ENCODE measurements at regions not wholly inside any gene's neighbourhood (a gene's known extent, or its start where the extent isn't known, plus 50 kb on each side); places are given as distances from the start of the nearest gene placed in this dataset.
A peak's percentile ranks its signal among the peaks of the same experiment; 100 is the strongest.
"Not testable (repeated sequence)": the region's sequence is repeated elsewhere in the genome, so short reads cannot be mapped to it uniquely, and the experiment has no call there.

DNA sequence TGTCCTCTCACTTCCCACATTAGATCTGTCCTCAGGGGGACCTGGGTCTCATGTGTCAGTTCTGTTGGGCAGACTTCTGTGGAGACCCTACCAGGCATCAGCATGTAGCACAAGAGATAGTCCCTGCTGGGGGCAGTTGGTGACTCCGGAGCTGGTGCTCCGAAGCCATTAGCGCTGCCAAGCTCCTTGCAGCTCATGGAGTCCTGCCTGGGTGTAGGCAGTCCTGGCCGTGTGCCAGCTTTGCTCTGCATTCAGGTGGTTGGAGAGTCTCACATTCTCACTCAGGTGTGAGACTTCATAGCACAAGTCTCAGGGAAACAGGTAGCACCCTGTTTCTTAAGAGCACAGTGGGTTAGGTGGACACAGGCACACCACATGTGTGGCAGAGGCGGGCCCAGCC is 202.3 kb downstream of the LIPI start:
- DNase-seq (ENCODE audit: low read depth): not testable (repeated sequence)

DNA sequence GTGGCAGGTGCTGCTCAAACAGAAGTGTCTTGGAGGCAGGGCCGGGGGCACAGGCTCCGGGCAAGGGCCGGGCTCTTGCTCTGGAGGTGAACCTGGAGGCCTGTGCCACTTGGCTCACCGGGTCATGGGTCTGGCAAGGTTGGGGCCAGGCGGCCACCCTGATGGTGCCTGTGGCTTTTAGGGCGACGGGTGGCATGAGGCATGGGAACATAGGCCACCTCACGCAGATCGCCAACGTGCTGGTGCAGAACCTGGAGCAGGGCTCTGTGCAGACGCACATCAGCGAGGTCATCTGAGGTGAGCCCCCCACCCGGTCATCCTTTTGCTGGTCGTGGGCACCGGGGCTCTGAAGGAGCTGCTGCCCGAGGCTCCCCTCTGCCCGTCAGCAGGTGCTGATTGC is 202.7 kb downstream of the LIPI start:
- not testable (repeated sequence) for DNase-seq (ENCODE audit: low read depth)

DNA sequence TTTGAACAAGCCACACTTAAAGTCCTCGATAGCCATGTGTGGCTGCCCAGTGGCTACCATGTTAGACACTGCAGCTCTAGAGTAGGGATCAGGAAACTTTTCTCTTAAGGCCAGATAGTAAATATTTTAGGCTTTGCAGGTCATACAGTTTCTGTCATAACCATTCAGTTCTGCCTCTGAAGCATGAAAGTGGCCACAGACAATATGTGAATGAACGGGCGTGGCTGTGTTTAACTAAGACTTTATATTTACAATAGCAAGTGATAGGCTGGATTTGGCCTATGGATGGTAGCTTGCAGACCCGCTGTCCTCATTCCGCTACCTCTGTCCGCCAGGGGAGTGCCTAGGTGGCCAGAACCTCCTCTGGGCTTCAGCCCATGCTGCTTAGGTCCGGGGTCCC is 204.6 kb downstream of the LIPI start:
- DNase-seq (ENCODE audit: low read depth): not testable (repeated sequence)

DNA sequence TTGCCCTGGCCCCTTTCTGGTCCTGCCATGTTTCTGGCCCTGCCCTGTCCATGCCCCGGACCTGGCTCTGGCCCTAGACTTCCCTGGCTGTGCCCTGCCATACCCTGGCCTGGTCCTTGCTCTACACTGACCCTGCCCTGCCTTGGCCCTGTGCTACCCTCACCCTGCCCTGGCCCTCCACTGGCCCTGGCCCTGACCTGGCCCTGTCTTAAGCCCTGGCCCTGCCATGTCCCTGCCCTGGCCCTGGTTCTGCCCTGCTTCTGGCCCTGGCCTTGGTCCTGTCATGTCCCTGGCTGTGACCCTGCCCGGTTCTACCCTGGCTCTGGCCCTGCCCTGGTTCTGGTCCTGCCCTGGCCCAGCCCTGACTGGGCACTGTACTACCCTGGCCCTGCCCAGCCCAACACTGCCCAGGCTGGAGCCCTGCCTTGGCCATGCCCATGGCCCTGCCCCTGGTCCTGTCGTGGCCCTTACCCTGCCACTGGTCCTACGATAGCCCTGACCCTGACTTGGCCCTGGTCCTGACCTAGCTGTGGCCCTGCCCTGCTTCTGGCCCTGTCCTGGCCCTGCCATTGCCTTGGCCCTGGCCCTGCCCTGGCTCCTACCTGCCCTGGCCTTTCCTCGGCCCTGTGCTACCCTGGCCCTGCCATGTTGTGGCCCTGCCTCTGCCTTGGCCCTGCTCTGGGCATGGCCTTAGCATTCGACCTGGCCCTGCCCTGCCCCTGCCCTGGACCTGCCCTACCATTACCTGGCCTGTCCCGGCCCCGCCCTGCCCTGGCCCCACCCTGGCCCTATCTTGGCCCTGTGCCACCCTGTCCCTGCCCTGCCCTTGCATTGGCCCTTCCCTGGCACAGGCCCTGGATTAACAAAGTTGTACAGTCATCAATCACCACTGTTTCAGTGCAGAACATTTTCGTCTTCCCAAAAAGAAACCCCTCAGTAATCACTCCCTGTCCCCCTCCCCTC is 223.5 kb downstream of the LIPI start:
- DNase-seq (ENCODE audit: low read depth): not testable (repeated sequence)

DNA sequence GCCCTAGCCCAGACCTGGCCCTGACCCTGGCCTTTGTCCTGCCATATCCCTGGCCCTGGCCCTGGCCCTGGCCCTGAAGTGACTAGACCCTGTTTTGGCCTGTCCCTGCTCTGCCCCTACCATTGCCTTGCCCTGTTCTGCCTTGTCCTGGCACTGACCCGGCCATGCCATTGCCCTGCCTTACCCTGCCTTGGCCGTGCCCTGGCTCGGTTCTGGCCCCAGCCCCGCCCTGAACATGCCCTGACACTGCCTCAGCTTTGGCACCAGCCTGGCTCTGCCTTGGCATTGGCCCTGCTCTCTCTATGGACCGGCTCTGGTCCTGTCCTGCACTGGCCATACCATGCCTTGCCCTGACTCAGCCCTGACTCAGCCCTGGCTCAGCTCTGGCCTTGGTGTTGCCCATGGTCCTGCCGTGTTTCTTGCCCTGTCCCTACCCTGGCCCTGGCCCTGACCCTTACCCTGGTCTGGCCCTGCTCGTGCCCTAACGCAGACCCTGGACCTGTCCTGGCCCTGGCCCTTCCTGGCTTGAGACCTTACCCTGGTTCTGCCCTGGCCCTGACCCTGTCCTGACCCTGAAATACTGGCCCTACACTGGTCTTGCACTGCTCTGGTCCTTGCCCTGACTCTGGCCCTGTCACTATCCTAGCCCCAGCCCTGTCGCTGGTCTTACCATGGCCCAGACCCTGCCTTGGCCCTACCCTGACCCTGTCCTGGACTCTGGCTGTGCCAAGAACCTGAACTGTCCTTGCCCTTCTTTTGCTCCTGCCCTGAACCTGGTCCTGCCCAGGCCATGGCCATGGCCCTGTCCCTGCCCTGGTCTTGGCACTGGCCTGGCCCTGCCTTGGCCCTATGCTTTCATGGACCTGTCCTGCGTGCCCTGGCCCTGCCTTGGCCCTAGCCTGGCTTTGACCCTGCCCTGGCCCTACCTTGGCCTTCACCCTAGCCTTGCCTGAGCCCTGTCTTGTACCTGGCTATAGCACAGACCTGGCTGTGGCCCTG is 224.6 kb downstream of the LIPI start:
- not testable (repeated sequence) for DNase-seq (ENCODE audit: low read depth)

DNA sequence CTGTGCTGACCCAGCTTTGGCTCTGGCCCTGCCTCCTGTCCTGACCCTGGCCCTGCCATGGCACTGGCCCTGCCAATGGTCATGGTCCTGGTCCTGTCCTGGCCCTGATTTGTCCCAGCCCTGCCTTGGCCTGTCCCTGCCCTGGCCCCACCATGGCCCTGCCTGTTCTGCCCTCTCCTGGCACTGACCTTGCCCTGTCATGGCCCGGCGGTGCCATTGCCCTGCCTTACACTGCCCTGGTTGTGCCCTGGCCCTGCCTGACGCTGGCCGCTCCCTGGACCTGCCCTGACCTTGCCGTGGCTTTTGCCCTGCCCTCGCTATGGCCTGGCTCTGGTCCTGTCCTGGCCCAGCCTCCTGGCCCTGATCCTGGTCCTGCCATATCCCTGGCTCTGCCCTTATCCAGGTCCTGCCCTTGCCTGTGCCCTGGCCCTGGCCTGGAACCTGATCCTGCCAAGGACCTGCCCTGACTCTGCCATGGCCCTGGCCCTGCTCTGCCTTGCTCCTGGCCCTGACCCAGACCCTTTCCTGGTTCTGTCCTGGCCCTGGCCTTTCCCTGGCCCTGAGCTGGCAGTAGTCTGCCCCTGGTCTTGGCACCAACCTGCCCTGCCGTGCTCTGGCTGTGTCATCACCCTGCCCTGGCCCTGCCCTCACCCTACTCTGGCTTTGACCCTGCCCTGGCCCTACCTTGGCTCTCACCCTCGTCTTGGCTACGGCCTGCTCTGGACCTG is 225.5 kb downstream of the LIPI start:
- not testable (repeated sequence) for DNase-seq (ENCODE audit: low read depth)

DNA sequence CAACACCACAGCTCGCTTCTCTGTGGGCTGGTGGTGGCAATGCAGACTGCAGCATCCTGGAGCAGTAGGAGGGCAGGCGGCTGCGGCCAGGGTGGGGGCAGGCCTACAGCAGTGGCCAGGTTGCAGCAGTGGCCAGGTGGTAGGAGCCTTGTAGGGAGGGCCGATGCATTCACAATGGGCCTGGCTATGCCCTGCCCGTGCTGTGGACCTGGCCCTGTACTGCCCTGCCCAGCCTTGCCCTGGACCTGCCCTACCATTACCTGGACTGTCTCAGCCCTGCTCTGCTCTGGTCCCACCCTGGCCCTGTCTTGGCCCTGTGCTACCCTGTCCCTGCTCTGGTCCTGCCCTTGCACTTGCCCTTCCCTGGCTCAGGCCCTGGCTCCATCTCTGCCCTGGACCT is 226.0 kb downstream of the LIPI start:
- DNase-seq (ENCODE audit: low read depth): not testable (repeated sequence)

DNA sequence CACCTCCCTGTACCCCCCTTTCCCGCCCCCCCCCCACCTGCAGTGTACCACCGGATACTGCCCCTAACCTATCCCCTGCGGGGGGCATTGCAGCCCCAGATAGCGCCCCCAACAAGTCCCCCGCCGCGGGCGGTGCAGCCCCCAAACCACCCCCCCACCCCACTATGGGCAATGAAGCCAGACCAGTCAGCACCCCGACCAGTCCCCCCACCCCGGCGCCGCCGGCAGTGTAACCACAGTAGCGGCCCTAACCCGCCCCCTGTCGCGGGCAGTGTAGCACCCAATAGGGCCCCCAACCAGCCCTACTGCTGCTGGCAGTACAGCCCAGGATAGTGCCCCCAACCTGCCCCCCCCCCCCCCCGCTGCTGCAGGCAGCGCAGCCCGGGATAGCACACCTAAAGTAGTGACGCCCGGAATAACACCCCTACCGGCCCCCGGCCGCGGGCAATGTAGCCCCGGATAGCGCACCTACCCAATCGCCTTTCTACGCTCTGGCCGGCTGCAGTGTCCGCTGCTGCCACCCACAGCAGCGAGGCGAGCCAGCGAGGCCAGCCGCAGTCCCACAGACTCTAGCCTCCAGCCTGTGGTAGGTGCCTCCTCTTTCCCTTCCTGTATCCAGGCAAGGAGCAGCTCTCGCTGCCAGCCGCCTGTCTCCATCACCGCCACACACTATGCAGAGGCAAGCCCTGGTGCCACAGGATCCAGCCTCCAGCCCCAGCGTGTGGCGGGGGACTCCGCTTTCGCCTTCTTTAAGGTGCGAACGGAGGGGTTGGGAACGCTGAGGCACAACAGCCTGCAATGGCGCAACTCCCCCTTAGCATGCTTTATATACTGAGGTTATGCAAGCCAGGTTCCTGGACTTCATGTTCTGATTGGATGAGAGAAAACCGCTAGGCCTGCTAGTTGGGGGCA is 229.3 kb downstream of the LIPI start:
- DNase-seq (ENCODE audit: low read depth): not testable (repeated sequence)

DNA sequence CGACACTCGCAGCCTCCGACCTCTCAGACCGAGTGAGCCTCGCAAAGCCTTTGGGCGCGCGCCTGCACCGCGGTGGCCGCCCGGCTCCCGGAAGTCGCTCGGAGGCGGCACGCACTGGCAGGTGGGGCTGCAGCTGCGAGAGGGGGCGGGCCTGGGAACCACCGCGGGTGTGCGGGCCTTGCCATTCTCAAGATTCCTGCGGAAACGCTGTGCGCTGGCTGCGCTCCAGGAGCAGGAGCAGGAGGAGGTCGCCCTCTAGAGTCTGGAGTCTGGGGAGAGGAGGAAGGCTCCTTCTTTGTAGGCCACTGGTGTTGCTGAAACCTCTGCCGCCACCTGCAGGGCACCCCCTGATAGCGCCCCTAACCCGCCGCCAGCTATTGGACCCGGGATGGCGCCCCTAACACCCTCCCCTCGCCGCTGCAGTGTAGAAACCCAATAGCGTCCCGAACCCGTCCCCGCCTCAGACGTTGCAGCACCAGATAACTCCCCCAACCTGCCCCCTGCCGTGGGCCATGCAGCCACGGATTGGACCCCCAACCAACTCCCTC is 230.6 kb downstream of the LIPI start:
- peak; percentile 53 for DNase-seq (ENCODE audit: low read depth)

DNA sequence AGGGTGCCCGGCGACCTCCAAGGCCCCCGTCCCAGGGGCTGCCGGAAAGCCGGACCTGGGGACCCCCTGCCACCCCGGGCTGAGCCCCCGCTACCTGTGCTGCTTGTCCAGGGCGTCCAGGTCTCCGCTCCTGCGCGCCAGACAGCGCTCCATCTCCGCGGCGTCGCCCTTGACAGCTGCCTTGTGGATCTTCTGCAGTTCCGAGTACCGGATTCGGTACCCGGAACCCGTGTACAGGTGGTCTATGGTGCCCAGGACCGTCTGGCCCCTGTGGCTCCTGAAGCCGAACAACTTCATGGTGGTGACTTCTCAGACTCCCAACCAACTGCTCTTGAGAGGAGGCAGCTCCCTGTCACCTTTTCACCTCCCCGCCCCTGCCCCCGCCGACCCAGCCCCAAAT is 231.1 kb downstream of the LIPI start:
- not testable (repeated sequence) for DNase-seq (ENCODE audit: low read depth)

DNA sequence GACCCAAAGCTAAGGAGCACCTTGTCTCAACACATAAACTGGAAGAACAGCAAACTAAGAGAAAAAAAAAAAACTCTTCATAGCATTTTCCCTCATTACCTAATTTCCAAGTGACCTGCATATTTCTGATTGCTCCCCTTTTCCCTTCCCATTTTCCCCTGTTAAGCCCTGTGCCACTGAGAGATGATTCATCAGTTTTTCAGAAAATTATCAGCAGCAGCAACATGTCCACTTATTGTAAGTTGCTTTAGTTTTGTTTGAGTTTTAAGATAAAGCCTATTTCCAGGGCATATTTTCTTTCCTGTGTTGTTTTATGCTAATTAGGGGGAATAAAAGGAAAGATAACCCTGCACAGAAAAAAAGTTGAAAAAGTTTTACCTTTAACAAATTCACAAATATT is 236.2 kb downstream of the LIPI start:
- not testable (repeated sequence) for DNase-seq (ENCODE audit: low read depth)

DNA sequence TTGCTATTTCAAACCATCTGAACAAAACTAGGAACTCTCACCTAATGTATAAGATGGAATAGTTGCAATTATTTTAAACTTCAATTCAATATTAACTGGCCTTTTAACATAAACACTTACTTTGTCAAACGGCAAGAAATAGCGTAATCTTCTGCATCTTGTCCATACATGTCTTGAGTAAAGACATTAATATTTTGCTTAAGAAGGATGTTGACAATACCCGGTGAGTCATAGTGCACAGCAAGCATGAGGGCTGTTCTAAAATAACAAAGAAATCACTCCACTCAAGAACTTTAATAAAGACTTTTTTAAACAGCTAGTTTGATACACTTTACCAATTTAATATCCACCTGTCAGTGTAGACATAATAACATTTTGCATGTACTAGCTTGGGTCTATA is 240.9 kb downstream of the LIPI start:
- not testable (repeated sequence) for DNase-seq (ENCODE audit: low read depth)

DNA sequence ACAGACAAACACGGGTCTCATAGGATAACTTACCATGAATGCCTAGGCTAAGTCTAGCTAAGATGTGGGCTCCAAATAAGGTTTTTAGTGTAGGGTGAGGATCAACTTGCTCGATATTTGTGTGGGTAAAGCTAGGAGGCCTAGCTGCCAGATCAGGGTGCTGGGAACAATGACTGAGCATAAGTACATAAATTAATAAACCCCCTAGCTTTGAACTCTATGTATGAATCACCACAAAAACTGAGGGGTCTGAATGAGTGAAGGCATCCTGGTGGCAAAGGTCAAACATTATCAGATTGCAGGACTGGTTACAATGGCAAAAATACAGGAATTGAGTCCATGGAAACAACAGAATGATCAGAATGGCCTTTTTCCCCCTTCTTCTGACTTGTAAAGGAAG is 241.8 kb downstream of the LIPI start:
- DNase-seq (ENCODE audit: low read depth): not testable (repeated sequence)

DNA sequence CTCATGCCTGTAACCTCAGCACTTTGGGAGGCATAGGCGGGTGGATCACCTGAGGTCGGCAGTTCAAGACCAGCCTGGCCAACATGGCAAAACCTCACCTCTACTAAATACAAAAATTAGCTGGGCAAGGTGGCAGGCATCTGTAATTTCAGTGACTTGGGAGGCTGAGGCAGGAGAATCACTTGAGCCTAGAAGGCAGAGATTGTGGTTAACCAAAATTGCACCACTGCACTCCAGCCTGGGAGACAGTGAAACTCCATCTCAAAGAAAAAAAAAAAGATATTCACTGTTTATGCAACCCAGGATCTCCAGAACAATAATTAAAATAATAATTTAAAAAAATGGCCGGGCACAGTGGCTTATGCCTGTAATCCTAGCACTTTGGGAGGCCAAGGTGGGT is 247.5 kb downstream of the LIPI start:
- not testable (repeated sequence) for DNase-seq (ENCODE audit: low read depth)

DNA sequence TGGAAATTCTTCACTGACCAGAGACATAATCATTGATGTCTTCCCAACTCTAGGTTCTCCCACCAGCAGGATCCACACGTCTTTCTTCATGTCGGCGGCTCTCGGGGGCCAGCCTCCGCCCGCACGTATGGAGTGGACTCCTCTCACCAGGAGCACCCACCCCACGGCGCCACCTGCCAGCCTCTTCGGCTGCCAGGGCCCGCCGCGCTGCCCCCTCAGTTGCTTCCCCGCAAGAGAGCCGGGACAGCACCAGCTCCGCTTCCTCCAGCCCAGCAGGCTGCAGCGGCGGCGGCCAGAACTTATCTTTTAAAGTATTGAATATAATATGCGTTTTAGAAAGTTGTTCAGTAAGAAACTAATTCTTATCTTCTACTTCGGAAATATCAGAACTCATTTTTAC is 273.5 kb downstream of the LIPI start:
- no peak for DNase-seq (ENCODE audit: low read depth)

DNA sequence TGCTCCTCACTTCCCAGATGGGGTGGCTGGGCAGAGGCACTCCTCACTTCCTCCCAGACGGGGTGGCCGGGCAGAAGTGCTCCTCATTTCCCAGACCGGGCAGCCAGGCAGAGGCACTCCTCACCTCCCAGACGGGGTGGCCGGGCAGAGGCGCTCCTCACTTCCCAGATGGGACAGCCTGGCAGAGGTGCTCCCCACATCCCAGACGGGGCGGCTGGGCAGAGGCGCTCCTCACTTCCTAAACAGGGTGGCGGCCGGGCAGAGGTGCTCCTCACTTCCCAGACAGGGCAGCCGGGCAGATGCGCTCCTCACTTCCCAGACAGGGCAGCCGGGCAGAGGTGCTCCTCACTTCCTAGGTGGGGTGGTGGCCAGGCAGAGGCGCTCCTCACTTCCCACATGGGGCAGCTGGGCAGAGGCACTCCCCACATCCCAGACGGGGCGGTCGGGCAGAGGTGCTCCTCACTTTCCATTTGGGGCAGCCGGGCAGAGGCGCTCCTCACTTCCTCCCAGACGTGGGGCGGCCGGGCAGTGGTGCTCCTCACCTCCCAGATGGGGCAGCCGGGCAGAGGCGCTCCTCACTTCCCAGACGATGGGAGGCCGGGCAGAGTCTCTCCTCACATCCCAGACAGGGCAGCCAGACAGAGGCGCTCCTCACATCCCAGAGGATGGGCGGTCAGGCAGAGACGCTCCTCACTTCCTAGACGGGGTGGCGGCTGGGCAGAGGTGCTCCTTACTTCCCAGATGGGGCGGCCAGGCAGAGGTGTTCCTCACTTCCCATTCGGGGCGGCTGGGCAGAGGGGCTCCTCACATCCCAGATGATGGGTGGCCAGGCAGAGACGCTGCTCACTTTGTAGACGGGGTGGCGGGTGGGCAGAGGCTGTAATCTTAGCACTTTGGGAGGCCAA is 274.5 kb downstream of the LIPI start:
- DNase-seq (ENCODE audit: low read depth): not testable (repeated sequence)

DNA sequence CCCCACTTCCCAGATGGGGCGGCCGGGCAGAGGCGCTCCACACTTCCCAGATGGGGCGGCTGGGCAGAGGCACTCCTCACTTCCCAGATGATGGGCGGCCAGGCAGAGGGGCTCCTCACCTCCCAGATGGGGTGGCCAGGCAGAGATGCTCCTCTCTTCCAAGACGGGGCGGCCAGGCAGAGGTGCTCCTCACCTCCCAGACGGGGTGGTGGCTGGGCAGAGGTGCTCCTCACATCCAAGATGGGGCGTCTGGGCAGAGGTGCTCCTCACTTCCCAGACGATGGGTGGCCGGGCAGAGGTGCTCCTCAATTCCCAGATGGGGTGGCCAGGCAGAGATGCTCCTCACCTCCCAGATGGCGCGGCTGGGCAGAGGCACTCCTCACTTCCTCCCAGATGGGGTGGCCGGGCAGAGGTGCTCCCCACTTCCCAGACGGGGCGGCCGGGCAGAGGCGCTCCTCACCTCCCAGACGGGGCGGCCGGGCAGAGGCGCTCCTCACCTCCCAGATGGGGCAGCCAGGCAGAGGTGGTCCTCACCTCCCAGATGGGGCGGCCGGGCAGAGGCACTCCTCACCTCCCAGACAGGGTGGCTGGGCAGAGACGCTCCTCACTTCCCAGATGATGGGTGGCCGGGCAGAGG is 275.2 kb downstream of the LIPI start:
- DNase-seq (ENCODE audit: low read depth): not testable (repeated sequence)

DNA sequence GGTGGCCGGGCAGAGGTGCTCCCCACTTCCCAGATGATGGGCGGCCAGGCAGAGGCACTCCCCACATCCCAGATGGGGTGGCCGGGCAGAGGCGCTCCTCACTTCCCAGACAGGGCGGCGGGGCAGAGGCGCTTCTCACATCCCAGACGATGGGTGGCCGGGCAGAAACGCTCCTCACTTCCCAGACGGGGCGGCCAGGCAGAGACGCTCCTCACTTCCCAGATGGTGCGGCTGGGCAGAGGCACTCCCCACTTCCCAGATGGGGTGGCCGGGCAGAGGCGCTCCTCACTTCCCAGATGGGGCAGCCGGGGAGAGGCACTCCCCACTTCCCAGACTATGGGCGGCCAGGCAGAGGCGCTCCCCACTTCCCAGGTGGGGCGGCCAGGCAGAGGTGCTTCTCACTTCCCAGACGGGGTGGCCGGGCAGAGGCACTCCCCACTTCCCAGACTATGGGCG is 275.8 kb downstream of the LIPI start:
- DNase-seq (ENCODE audit: low read depth): not testable (repeated sequence)
